CD4-positive, alpha-beta T cell (primary cell): ENCODE measurements at regions not wholly inside any gene's neighbourhood (a gene's known extent, or its start where the extent isn't known, plus 50 kb on each side); places are given as distances from the start of the nearest gene placed in this dataset.

Source experiments
- ATAC-seq: fragments of 200-7000 bp; cut with Tn5 transposase; one replicate; pipeline ENCODE4 v1.10.0; 2022; ENCODE audit warnings: mild to moderate bottlenecking; ENCODE audit not compliant: poor library complexity
- CTCF ChIA-PET: fragments of 350-600 bp; sonication (Branson Sonifier 250); formaldehyde crosslinking; loops from one replicate; lab custom pipeline; 2021; ENCODE audit warnings: antibody characterized with exemption, inconsistent platforms; lab: Charles Lee
- POLR2A ChIA-PET: fragments of 350-600 bp; sonication (Branson Sonifier 250); formaldehyde crosslinking; loops from one replicate; lab custom pipeline; 2021; ENCODE audit warnings: antibody characterized with exemption, inconsistent platforms; lab: Charles Lee
- DNase-seq, 14 experiments: peaks; one replicate each; pipeline ENCODE4 v3.0.0-alpha.2; 2013 to 2020; ENCODE audit warnings: mixed read lengths in 2 of 14
- H3K27ac ChIP-seq, 2 donors: one replicate each; pipeline versions ENCODE4 v1.5.1 to v1.7.0; 2013; ENCODE audit warnings: low read length in 2 of 2, low read depth in 1 of 2, mild to moderate bottlenecking in 1 of 2
- H3K27me3 ChIP-seq, 2 experiments: 1 replicate in 1 of 2; 2 replicates in 1 of 2; pipeline versions ENCODE4 v1.6.1 to v1.7.0; 2013; ENCODE audit warnings: low read length in 2 of 2, control low read depth in 1 of 2, mild to moderate bottlenecking in 1 of 2, moderate library complexity in 1 of 2; ENCODE audit not compliant: insufficient read depth in 2 of 2, control insufficient read depth in 1 of 2
- H3K36me3 ChIP-seq: one replicate; pipeline ENCODE4 v1.6.1; 2013; ENCODE audit warnings: low read length, control low read depth; ENCODE audit not compliant: insufficient read depth
- H3K4me1 ChIP-seq: one replicate; pipeline ENCODE4 v1.6.1; 2013; ENCODE audit warnings: low read length, control low read depth; ENCODE audit not compliant: insufficient read depth
- H3K4me3 ChIP-seq: one replicate; pipeline ENCODE4 v1.5.1; 2013; ENCODE audit warnings: mild to moderate bottlenecking, low read length, moderate library complexity
- H3K9me3 ChIP-seq, 2 experiments: 1 replicate in 1 of 2; 2 replicates in 1 of 2; pipeline versions ENCODE4 v1.6.1 to v1.7.0; 2013; ENCODE audit warnings: low read length in 2 of 2, mild to moderate bottlenecking in 2 of 2, control low read depth in 1 of 2, moderate library complexity in 1 of 2; ENCODE audit not compliant: control insufficient read depth in 1 of 2, insufficient read depth in 1 of 2
- H3K27ac Mint-ChIP-seq: one replicate; pipeline ENCODE4 v1.8.0; 2020; ENCODE audit warnings: mixed read lengths
- H3K27me3 Mint-ChIP-seq: one replicate; pipeline ENCODE4 v1.8.0; 2021; ENCODE audit warnings: mixed read lengths
- H3K36me3 Mint-ChIP-seq: one replicate; pipeline ENCODE4 v1.8.0; 2021; ENCODE audit warnings: low read depth, mixed read lengths
- H3K4me1 Mint-ChIP-seq: one replicate; pipeline ENCODE4 v1.8.0; 2021; ENCODE audit warnings: low read depth, mixed read lengths
- H3K4me3 Mint-ChIP-seq: one replicate; pipeline ENCODE4 v1.8.0; 2020; ENCODE audit warnings: mild to moderate bottlenecking, mixed read lengths
- H3K9me3 Mint-ChIP-seq: one replicate; pipeline ENCODE4 v1.8.0; 2020; ENCODE audit warnings: mixed read lengths
- CTCF ChIP-seq: fragments of 200-600 bp; IDR thresholded peaks from one replicate; pipeline ENCODE4 v1.8.0; 2022; ENCODE audit warnings: antibody characterized with exemption, mild to moderate bottlenecking
- intact Hi-C, 2 experiments: fragments of 100-400 bp; cut with DNase I in 1 of 2; cut with micrococcal nuclease in 1 of 2; formaldehyde crosslinking; loops; one replicate each; pipeline versions ENCODE4 v1.15.1 to v1.9.0; 2023 to 2025; cut with DNase I, micrococcal nuclease

- H3K4me3 ChIP-seq, result no peak overlapping the region
- Mint-ChIP-seq H3K4me3 (no peak overlapping the region), H3K27ac (no peak overlapping the region), H3K27me3 (no peaks in the 10 kb centered on the region), H3K9me3 (no peaks in the 10 kb centered on the region), H3K4me1 (no peaks in the 10 kb centered on the region), H3K36me3 (no peaks in the 10 kb centered on the region)
- no peak for ATAC-seq
- no peaks in the 10 kb centered on the region for H3K36me3 ChIP-seq
- intact Hi-C loops, result no loop called here
- no peaks in the 10 kb centered on the region for H3K4me1 ChIP-seq
- no peak for TF ChIP-seq CTCF
- ChIA-PET POLR2A (no interaction called here), CTCF (no interaction called here)
- H3K27me3 ChIP-seq, result no peaks in the 10 kb centered on the region
- H3K9me3 ChIP-seq, result peaks cover 0 to 5% of the 10 kb centered on the region in 2 experiments
- H3K27ac ChIP-seq, result no peak overlapping the region
- no peak for DNase-seq
Measured at GRCh38 chr9:102295188-102295587, 556.7 kb upstream of the GRIN3A start.

- H3K27ac Mint-ChIP-seq, result no peak overlapping the region
- CTCF ChIA-PET, result no interaction called here
- no peaks in the 10 kb centered on the region for H3K36me3 Mint-ChIP-seq
- no peaks in the 10 kb centered on the region for H3K27me3 ChIP-seq
- H3K9me3 ChIP-seq, result peaks cover 0 to 4% of the 10 kb centered on the region in 2 experiments
- ATAC-seq (no peak), DNase-seq (no peak)
- intact Hi-C loops, result no loop called here
- no peak overlapping the region for H3K4me3 ChIP-seq
- H3K4me1 Mint-ChIP-seq, result no peaks in the 10 kb centered on the region
- H3K9me3 Mint-ChIP-seq, result peaks cover 13% of the 10 kb centered on the region
- H3K4me3 Mint-ChIP-seq, result no peak overlapping the region
- POLR2A ChIA-PET, result no interaction called here
- H3K4me1 ChIP-seq, result no peaks in the 10 kb centered on the region
- no peak for TF ChIP-seq CTCF
- no peak overlapping the region for H3K27ac ChIP-seq
- H3K36me3 ChIP-seq, result no peaks in the 10 kb centered on the region
- no peaks in the 10 kb centered on the region for H3K27me3 Mint-ChIP-seq
Measured at GRCh38 chr9:102273952-102274351, 535.5 kb upstream of the GRIN3A start.

GRCh38 chr9:102253099-102253498 lies 514.7 kb upstream of the GRIN3A start:
- intact Hi-C loops, result loop anchor here in 1 of 2 experiments (10.0 kb wide), 1 partner anchor 58 kb away; no protein-coding TSS in a partner anchor
- no peaks in the 10 kb centered on the region for H3K36me3 Mint-ChIP-seq
- H3K4me1 Mint-ChIP-seq, result no peaks in the 10 kb centered on the region
- TF ChIP-seq CTCF, result no peak
- Histone ChIP-seq H3K9me3 (peaks cover 0 to 8% of the 10 kb centered on the region in 2 experiments), H3K4me1 (no peaks in the 10 kb centered on the region), H3K27me3 (no peaks in the 10 kb centered on the region), H3K36me3 (no peaks in the 10 kb centered on the region), H3K27ac (no peak overlapping the region), H3K4me3 (no peak overlapping the region)
- CTCF ChIA-PET, result no interaction called here
- H3K27ac Mint-ChIP-seq, result no peak overlapping the region
- DNase-seq, result no peak
- peaks cover 9% of the 10 kb centered on the region for H3K9me3 Mint-ChIP-seq
- H3K27me3 Mint-ChIP-seq, result no peaks in the 10 kb centered on the region
- H3K4me3 Mint-ChIP-seq, result no peak overlapping the region
- POLR2A ChIA-PET, result no interaction called here
- ATAC-seq, result no peak
